Hematopoietic multipotent progenitor cell treated with erythropoietin and hydrocortisone succinate and interleukin-3 and kit ligand, for 15 days (in vitro differentiated cells): ENCODE measurements at regions not wholly inside any gene's neighbourhood (a gene's known extent, or its start where the extent isn't known, plus 50 kb on each side); places are given as distances from the start of the nearest gene placed in this dataset.
"Not testable (repeated sequence)": the region's sequence is repeated elsewhere in the genome, so short reads cannot be mapped to it uniquely, and the experiment has no call there.

Experiments
- DNase-seq: peaks from one replicate; pipeline ENCODE4 v3.0.0-alpha.2; 2015; ENCODE audit warnings: low spot score

DNA sequence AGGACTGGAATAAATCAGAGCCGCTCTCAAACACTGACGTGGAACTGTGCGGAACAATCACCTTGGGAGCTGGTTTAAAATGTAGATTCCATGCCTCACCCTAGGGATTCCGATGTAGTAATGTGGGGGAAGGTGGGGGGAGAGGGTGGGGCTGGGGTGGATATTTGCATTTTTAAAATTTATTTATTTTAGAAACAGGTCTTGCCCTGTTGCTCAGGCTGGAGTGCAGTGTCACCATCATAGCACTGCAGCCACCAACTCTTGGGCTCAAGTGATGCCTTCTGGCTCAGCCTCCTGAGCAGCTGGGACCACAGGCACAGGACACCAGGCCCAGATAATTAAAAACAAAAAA is 101.9 kb upstream of the SEC22B start:
- not testable (repeated sequence) for DNase-seq

- not testable (repeated sequence) for DNase-seq
Observed at GRCh38 chr1:120277428-120278258, 101.3 kb upstream of the SEC22B start.

GRCh38 chr1:120276710-120277109 is 100.4 kb upstream of the SEC22B start:
- not testable (repeated sequence) for DNase-seq

- DNase-seq: not testable (repeated sequence)
Observed at GRCh38 chr1:120274438-120274837, 98.1 kb upstream of the SEC22B start.

DNA sequence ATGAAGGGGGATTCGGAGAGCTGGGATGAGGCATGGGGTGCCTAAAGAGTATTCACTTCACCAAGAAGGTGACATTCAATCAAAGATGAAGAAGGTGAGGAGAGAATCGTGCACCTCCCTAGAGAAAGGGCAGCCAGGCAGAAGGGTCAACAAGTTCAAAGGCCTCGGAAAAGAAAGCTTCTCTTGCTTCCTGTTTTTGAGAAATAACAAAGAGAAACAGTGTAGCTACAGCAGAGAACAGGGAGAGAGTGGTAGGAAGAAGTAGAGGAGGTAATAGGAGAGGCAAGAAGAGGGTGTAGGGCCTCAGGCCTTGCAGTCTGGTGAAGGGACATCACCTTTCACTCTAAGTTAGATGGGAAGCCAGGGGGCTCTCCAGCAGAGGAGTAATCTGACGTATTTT is 97.0 kb upstream of the SEC22B start:
- DNase-seq: not testable (repeated sequence)

GRCh38 chr1:120272242-120272641 is 95.9 kb upstream of the SEC22B start:
- DNase-seq: not testable (repeated sequence)

DNA sequence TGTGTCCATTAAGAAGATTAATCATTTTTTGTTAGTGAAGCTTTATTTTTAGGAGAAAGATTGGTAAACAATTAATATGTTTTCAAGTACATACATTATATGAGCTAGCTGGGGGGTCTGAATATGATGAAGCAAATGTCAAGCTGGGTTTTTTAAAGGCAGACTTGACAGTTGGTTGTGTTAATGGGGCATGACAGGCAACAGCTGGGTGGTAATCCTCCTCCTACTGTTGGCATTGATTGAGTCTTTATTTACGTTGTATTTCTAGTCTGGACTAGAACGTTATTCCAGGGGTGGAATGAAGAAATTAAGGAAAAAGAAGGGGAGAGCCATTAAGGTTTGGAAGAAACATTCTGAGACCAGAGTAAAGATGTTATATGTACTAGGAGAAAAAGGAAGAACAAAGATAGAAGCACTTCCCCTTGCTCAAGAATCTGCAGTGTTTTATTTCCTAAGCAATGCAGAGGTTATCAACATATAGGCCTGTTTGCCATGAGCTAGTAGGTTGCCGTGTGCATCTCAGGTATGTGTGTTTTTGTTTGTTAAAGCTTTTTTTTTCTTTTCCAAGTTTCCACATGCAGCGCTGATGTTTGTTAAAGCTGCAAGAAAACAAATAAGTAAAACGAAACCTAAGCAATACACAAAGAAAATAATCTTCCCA is 95.4 kb upstream of the SEC22B start:
- DNase-seq: not testable (repeated sequence)

GRCh38 chr1:120267894-120268551 is 91.7 kb upstream of the SEC22B start:
- DNase-seq: not testable (repeated sequence)

DNA sequence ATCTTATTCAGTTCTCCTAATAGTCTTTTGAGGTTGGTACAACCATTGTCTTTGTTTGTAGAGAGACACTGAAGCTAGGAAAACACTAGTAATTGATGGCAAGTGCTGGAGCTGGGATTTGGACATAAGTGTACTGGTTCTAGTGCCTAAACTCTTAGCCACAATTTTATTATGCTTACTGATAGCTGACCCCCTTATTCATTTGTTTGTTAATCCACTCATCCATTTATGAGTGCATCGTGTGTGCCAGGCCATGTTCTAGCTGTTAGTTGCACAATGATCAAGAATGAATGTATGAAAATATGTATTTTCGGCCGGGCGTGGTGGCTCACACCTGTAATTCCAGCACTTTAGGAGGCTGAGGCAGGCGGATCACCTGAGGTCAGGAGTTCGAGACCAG is 88.2 kb upstream of the SEC22B start:
- not testable (repeated sequence) for DNase-seq

- DNase-seq: not testable (repeated sequence)
Observed at GRCh38 chr1:120262791-120263751, 86.8 kb upstream of the SEC22B start.

DNA sequence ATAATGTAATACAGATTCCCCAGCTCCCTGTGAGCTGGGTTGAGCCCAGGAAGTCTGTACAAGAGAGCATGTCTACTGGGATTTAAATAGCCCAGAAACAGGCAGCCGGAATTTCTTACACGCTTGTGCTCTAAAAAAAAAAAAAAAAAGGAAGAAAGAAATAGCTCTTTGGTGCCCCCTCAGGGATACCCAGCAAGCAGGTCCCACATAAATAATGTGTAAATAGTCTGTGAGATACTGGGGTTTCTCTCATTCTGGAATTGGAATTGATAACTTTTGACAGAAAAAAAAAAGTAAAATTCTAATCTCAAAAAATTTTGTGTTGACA is 81.4 kb upstream of the SEC22B start:
- not testable (repeated sequence) for DNase-seq

DNA sequence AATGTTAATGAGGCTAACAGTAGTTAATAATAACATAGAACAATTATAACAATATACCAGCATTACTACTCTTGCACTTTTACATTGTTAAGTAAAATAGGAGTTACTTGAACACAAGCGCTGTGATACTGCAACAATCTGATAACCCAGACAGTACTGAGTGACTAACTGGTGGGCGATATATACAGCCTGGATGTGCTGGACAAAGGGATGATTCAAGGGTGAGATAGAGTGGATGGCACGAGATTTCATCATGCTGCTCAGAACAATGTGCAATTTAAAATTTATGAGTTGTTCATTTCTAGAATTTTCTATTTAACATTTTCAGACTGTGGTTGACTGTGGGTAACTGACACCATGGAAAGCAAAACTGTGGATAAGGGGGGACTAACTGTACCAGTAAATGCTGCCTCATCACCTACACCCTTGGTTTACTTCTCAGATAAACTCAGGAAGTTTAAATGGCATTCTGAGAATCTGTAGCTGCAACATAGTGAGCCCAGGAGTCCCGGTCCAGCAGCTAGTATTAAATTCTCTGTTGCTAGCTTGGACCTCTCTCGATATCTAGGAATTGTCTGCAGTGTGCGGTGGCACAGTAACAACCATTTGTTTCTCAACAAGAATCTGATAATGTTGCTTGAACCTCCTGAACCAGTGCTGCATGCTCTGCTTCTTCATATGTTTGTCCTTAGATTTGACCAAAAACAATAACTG is 80.9 kb upstream of the SEC22B start:
- DNase-seq: not testable (repeated sequence)

DNA sequence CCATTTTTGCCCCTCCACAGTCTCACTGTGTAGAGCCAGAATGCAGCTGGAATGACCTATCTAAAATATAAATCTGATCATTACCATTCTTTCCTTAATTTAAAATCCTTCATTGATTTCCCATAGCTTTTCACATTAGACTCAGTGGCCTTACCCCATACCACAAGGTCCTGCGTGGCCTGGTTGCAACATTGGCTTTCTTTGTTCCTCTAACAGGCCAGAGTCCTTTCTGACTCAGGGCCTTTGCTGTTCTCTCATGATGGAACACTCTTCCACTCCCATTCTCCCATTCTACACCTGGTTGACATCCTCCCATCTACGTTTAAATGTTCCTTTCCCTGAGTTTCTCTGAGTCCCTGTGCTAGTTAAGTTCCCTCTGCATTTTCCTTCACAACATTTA is 74.4 kb upstream of the SEC22B start:
- DNase-seq: not testable (repeated sequence)

- not testable (repeated sequence) for DNase-seq
Observed at GRCh38 chr1:120248726-120249427, 72.6 kb upstream of the SEC22B start.

DNA sequence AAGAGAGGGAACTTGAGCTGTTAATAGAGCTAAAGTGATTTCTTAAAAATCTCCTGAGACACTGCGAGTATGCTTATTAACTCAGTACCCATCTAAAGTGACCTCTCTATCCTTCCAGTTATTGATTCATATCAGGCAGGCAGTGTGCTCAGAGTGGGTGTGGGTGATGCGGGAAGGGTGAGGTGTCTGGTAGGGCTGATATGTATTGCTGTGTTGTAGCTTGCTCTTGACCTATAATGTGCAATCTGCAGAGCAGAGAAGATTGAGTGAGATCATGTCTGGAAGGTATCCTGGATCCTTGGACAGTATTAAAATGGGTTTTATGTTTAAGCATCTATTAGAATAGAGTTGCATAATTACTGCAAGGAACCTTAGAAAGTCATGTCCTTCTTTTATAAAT is 71.9 kb upstream of the SEC22B start:
- not testable (repeated sequence) for DNase-seq

- DNase-seq: not testable (repeated sequence)
Observed at GRCh38 chr1:120243867-120244266, 67.5 kb upstream of the SEC22B start.

- DNase-seq: not testable (repeated sequence)
Observed at GRCh38 chr1:120242582-120242981, 66.3 kb upstream of the SEC22B start.

- not testable (repeated sequence) for DNase-seq
Observed at GRCh38 chr1:120241868-120242267, 65.5 kb upstream of the SEC22B start.

GRCh38 chr1:120240181-120240580 is 63.9 kb upstream of the SEC22B start:
- not testable (repeated sequence) for DNase-seq

DNA sequence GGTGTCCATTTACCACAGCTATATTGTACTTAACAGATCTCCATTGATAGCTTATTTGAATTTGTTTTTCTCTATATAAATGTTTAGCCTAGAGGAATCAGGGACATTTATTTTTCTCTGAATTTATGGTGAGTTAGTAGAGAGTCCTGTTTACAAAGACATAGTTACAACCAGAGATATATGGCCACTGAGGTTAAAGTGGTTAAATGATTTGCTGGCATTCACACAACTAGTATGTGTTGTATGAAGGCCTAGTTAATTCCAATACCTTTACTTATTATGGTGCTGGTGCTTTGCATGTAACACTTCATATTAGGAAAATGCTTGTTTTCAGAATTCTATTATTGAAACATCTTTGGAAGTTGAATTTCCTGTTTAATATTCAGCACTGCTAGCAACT is 63.0 kb upstream of the SEC22B start:
- not testable (repeated sequence) for DNase-seq
